Ectodermal cell (in vitro differentiated cells): ENCODE measurements at regions not wholly inside any gene's neighbourhood (a gene's known extent, or its start where the extent isn't known, plus 50 kb on each side); places are given as distances from the start of the nearest gene placed in this dataset.

Experiments
- H3K27ac ChIP-seq: 2 replicates; pipeline ENCODE4 v1.7.0; 2013; ENCODE audit warnings: mild to moderate bottlenecking, low read depth, low read length; ENCODE audit not compliant: insufficient read depth, poor library complexity, severe bottlenecking
- H3K27me3 ChIP-seq: 2 replicates; pipeline ENCODE4 v1.7.0; 2013; ENCODE audit warnings: mild to moderate bottlenecking, low read length; ENCODE audit not compliant: insufficient read depth, control insufficient read depth, poor library complexity, severe bottlenecking
- H3K36me3 ChIP-seq: one replicate; pipeline ENCODE4 v1.7.0; 2013; ENCODE audit warnings: low read length; ENCODE audit not compliant: control insufficient read depth, insufficient read depth
- H3K4me1 ChIP-seq: one replicate; pipeline ENCODE4 v1.7.0; 2013; ENCODE audit warnings: low read length; ENCODE audit not compliant: control insufficient read depth, insufficient read depth
- H3K4me3 ChIP-seq: 2 replicates; pipeline ENCODE4 v1.7.0; 2013; ENCODE audit warnings: low read depth, low read length, control low read depth; ENCODE audit not compliant: insufficient read depth
- H3K9me3 ChIP-seq: 2 replicates; pipeline ENCODE4 v1.7.0; 2013; ENCODE audit warnings: mild to moderate bottlenecking, low read length, moderate library complexity; ENCODE audit not compliant: control insufficient read depth
- WGBS, 2 experiments: methylation state at CpG; one replicate each; pipeline ENCODE4 v1.1.7; 2013; ENCODE audit warnings: missing lambda C conversion rate in 2 of 2; 5-methylcytosine and 5-hydroxymethylcytosine counted together

- no peaks in the 10 kb centered on the region for H3K27me3 ChIP-seq
- no peak overlapping the region for H3K4me3 ChIP-seq
- H3K27ac ChIP-seq = no peak overlapping the region
- H3K4me1 ChIP-seq = no peaks in the 10 kb centered on the region
- WGBS, 2 experiments = 88 to 95% methylated on average over 3 of the region's 3 CpGs
- no peaks in the 10 kb centered on the region for H3K36me3 ChIP-seq
- H3K9me3 ChIP-seq = no peaks in the 10 kb centered on the region
These were observed 490.3 kb downstream of the TTLL7 start for GRCh38 chr1:83508485-83509151.

DNA sequence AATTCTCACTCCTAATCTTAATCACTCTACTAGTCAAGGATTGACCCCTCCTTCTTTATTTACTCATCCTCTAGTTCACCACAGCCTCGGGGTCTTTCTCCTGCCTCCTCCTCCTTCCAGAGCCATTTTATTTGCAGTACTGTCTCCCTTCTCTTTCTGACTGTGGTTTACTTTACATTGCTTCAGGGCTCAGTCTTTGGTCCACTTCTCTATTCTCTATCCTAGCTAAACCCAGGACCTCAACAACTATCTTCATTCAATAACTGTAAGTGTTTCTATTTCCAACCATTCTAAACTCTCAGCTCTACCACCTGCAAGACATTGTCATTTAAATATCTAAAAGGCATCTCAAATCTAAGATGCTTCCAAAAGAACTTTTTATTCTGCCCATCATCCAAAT lies 493.8 kb downstream of the TTLL7 start:
- no peaks in the 10 kb centered on the region for H3K4me1 ChIP-seq
- H3K4me3 ChIP-seq = no peak overlapping the region
- H3K27ac ChIP-seq = no peak overlapping the region
- H3K36me3 ChIP-seq = no peaks in the 10 kb centered on the region
- H3K27me3 ChIP-seq = no peaks in the 10 kb centered on the region
- 90 to 93% methylated on average over 1 of the region's 1 CpG for WGBS, 2 experiments
- no peaks in the 10 kb centered on the region for H3K9me3 ChIP-seq

DNA sequence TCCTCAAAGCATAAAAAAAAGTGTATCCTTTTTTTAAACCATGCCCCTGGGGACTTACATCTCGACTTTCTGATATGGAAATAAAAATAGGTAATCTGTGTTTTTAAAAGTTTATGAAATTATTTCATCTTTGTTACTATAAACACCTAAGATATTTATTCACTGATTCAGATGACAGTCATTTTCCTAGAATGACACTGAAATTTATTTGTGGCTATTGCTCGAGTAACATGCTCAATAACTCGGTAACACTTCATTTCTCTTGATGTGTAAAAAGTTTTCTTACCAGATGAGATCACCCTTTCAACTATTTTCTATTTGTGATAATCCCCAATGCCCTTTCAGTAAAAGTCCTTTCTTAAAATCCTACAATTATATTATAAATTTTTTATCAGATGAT lies 495.8 kb downstream of the TTLL7 start:
- 98 to 100% methylated on average over 2 of the region's 3 CpGs for WGBS, 2 experiments

GRCh38 chr1:83500987-83501591 lies 497.8 kb downstream of the TTLL7 start:
- H3K9me3 ChIP-seq = no peaks in the 10 kb centered on the region
- H3K4me1 ChIP-seq = no peaks in the 10 kb centered on the region
- no peaks in the 10 kb centered on the region for H3K27me3 ChIP-seq
- WGBS, 2 experiments = 97 to 100% methylated on average over 1 of the region's 1 CpG
- H3K4me3 ChIP-seq = no peak overlapping the region
- no peak overlapping the region for H3K27ac ChIP-seq
- H3K36me3 ChIP-seq = no peaks in the 10 kb centered on the region

More for the DNA sequence above, 495.8 kb downstream of the TTLL7 start:
- H3K4me3 ChIP-seq = no peak overlapping the region
- H3K36me3 ChIP-seq = no peaks in the 10 kb centered on the region
- no peak overlapping the region for H3K27ac ChIP-seq
- H3K27me3 ChIP-seq = no peaks in the 10 kb centered on the region
- H3K9me3 ChIP-seq = no peaks in the 10 kb centered on the region
- no peaks in the 10 kb centered on the region for H3K4me1 ChIP-seq

- H3K4me3 ChIP-seq = no peak overlapping the region
- H3K36me3 ChIP-seq = no peaks in the 10 kb centered on the region
- H3K9me3 ChIP-seq = no peaks in the 10 kb centered on the region
- H3K27ac ChIP-seq = no peak overlapping the region
- 95 to 100% methylated on average over 1 of the region's 1 CpG for WGBS, 2 experiments
- no peaks in the 10 kb centered on the region for H3K4me1 ChIP-seq
- H3K27me3 ChIP-seq = no peaks in the 10 kb centered on the region
These were observed 498.4 kb downstream of the TTLL7 start for GRCh38 chr1:83500531-83500930.

DNA sequence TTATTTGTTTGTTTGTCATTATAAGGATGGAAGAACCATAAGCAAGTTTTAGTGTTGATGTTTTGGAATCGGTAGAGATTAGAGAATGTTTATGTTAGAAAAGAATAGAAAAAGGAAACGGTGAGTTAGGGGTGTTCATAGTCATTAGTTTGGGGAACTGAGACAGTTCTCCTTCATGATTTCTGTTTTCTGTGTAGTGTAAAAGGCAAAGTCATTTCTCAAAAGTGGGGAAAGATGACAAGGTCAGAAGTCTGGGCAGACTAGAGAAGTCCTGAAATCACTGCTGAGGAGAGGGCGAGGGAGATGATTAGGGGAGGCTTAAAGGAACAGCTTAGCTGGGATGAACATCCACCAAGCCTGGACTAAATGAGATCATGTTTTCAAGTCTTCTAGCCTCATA lies 498.9 kb downstream of the TTLL7 start:
- WGBS, 2 experiments = 94 to 95% methylated on average over 3 of the region's 3 CpGs
- no peak overlapping the region for H3K4me3 ChIP-seq
- H3K27ac ChIP-seq = no peak overlapping the region
- no peaks in the 10 kb centered on the region for H3K27me3 ChIP-seq
- no peaks in the 10 kb centered on the region for H3K36me3 ChIP-seq
- H3K4me1 ChIP-seq = no peaks in the 10 kb centered on the region
- H3K9me3 ChIP-seq = no peaks in the 10 kb centered on the region

GRCh38 chr1:83497563-83497962 lies 501.4 kb downstream of the TTLL7 start:
- WGBS, 2 experiments = 78 to 92% methylated on average over 1 of the region's 1 CpG
- no peaks in the 10 kb centered on the region for H3K4me1 ChIP-seq

DNA sequence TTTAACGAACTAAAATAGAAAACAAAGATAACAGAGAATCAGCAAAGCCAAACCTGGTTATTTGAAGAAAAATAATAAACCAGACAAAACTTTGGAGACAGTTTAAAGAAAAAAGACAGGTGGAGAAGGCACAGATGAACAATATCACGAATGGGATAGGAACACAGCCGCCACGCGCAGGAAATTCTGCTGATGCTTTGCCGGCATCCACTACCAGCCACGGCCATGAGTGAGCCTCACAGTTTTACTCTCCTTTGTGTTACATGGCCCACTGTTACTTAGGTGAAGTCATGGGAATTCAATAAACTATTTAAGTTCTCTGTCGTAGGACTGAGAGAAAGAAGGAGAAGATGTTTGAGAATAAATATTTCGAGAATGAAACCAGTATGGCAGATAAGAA lies 503.4 kb downstream of the TTLL7 start:
- Histone ChIP-seq H3K27ac (no peak overlapping the region), H3K4me1 (no peaks in the 10 kb centered on the region), H3K36me3 (no peaks in the 10 kb centered on the region), H3K9me3 (no peaks in the 10 kb centered on the region), H3K27me3 (no peaks in the 10 kb centered on the region), H3K4me3 (no peak overlapping the region)
- 94 to 95% methylated on average over 9 of the region's 9 CpGs for WGBS, 2 experiments

More at GRCh38 chr1:83497563-83497962, 501.4 kb downstream of the TTLL7 start:
- H3K4me3 ChIP-seq = no peak overlapping the region
- H3K9me3 ChIP-seq = no peaks in the 10 kb centered on the region
- no peaks in the 10 kb centered on the region for H3K36me3 ChIP-seq
- H3K27ac ChIP-seq = no peak overlapping the region
- no peaks in the 10 kb centered on the region for H3K27me3 ChIP-seq

DNA sequence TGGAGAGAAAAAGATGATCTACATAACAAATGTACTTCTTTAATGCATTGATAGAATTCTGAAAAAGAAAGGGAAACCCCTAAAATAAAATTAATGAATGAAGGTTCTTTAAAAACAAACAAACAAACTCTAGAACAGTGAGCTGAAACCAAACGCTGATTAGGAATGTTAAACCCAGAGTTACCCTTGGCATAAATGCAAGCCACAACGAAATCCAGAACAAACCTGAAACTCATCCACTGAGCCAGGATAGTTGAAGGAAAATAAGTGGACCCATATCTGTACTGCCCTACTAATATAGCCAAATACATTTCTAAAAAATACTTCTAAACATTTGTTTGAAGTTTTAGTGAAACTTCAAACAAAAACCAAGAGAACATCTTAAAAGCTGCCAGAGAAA lies 505.3 kb downstream of the TTLL7 start:
- Histone ChIP-seq H3K9me3 (no peaks in the 10 kb centered on the region), H3K27me3 (no peaks in the 10 kb centered on the region), H3K27ac (no peak overlapping the region), H3K4me1 (no peaks in the 10 kb centered on the region), H3K4me3 (no peak overlapping the region), H3K36me3 (no peaks in the 10 kb centered on the region)
- 86 to 100% methylated on average over 2 of the region's 2 CpGs for WGBS, 2 experiments

GRCh38 chr1:83491930-83492329 lies 507.0 kb downstream of the TTLL7 start:
- H3K9me3 ChIP-seq = no peaks in the 10 kb centered on the region
- no peak overlapping the region for H3K27ac ChIP-seq
- no peaks in the 10 kb centered on the region for H3K4me1 ChIP-seq
- no peak overlapping the region for H3K4me3 ChIP-seq
- H3K36me3 ChIP-seq = no peaks in the 10 kb centered on the region
- H3K27me3 ChIP-seq = no peaks in the 10 kb centered on the region
- WGBS, 2 experiments = 94% methylated on average over 1 to 2 of the region's 2 CpGs
